MM.1S (cell line): ENCODE measurements at regions not wholly inside any gene's neighbourhood (a gene's known extent, or its start where the extent isn't known, plus 50 kb on each side); places are given as distances from the start of the nearest gene placed in this dataset.

Experiments
- CTCF ChIP-seq: fragments of 300-600 bp; sonication (generic); IDR thresholded peaks from 2 replicates; pipeline ENCODE4 v1.5.1; 2016; ENCODE audit warnings: antibody characterized with exemption, low read length, mixed read lengths
- EZH2phosphoT487 ChIP-seq: fragments of 300-600 bp; sonication (generic); IDR thresholded peaks from 2 replicates; pipeline ENCODE4 v1.6.1; 2018; ENCODE audit warnings: antibody characterized with exemption, low read length

- no peak for TF ChIP-seq CTCF
- TF ChIP-seq EZH2phosphoT487 = no peak
Measured at GRCh38 chr18:39713961-39714360, 2148.4 kb upstream of the CELF4 start.
